GM23338 (cell line): ENCODE measurements at regions not wholly inside any gene's neighbourhood (a gene's known extent, or its start where the extent isn't known, plus 50 kb on each side); places are given as distances from the start of the nearest gene placed in this dataset.

Experiments used
- CREB1 ChIP-seq: fragments of 250-450 bp; sonication (Bioruptor Pico); IDR thresholded peaks from 2 replicates; pipeline ENCODE4 v1.5.0; 2020; ENCODE audit warnings: low read depth, mild to moderate bottlenecking, moderate library complexity
- ETS1 ChIP-seq: IDR thresholded peaks from 2 replicates; pipeline ENCODE4 v1.6.1; 2016; ENCODE audit warnings: antibody characterized with exemption
- EZH2phosphoT487 ChIP-seq: fragments of 200-600 bp; sonication (generic); IDR thresholded peaks from one replicate; pipeline ENCODE4 v1.8.1; 2018; ENCODE audit warnings: antibody characterized with exemption; ENCODE audit not compliant: unreplicated experiment
- JUNB ChIP-seq: IDR thresholded peaks from one replicate; pipeline ENCODE4 v1.6.1; 2016; ENCODE audit warnings: antibody characterized with exemption; ENCODE audit not compliant: unreplicated experiment
- NANOG ChIP-seq: IDR thresholded peaks from 2 replicates; pipeline ENCODE4 v1.6.1; 2016; ENCODE audit warnings: antibody characterized with exemption, borderline replicate concordance
- POLR2AphosphoS5 ChIP-seq: IDR thresholded peaks from 2 replicates; pipeline ENCODE4 v1.6.1; 2016; ENCODE audit warnings: antibody characterized with exemption, low read depth
- REST ChIP-seq: IDR thresholded peaks from one replicate; pipeline ENCODE4 v1.6.1; 2018; ENCODE audit warnings: antibody characterized with exemption; ENCODE audit not compliant: unreplicated experiment
- ZNF114 ChIP-seq: fragments of 250-450 bp; sonication (Bioruptor Pico); IDR thresholded peaks from 2 replicates; pipeline ENCODE4 v1.5.0; 2020; ENCODE audit warnings: mild to moderate bottlenecking, moderate library complexity
- TF ChIP-seq, protein P1 (sequence below): fragments of 250-450 bp; sonication (Bioruptor Pico); IDR thresholded peaks from 2 replicates; pipeline ENCODE4 v1.5.0; 2020; ENCODE audit warnings: mild to moderate bottlenecking, moderate library complexity

DNA sequence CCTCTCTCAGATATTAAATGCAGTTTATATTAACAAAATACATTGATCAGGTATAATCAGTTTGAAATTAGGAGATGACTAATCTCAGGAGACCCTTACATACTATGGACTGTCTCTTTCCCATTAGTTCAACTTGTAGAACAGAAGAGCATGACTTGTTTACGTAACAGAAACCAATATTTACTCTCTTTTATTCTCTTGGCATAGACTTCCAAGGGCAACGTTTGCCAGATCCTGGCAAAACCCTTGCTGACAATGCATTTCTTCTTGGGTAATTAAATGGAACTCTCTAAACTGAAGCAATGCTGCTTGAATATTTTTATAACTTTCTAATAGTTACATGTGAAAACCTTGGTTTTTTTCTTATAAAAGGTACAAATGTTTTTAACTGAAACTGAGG is 68.3 kb upstream of the MYO16 start (continued):
- TF ChIP-seq, protein P1, sequence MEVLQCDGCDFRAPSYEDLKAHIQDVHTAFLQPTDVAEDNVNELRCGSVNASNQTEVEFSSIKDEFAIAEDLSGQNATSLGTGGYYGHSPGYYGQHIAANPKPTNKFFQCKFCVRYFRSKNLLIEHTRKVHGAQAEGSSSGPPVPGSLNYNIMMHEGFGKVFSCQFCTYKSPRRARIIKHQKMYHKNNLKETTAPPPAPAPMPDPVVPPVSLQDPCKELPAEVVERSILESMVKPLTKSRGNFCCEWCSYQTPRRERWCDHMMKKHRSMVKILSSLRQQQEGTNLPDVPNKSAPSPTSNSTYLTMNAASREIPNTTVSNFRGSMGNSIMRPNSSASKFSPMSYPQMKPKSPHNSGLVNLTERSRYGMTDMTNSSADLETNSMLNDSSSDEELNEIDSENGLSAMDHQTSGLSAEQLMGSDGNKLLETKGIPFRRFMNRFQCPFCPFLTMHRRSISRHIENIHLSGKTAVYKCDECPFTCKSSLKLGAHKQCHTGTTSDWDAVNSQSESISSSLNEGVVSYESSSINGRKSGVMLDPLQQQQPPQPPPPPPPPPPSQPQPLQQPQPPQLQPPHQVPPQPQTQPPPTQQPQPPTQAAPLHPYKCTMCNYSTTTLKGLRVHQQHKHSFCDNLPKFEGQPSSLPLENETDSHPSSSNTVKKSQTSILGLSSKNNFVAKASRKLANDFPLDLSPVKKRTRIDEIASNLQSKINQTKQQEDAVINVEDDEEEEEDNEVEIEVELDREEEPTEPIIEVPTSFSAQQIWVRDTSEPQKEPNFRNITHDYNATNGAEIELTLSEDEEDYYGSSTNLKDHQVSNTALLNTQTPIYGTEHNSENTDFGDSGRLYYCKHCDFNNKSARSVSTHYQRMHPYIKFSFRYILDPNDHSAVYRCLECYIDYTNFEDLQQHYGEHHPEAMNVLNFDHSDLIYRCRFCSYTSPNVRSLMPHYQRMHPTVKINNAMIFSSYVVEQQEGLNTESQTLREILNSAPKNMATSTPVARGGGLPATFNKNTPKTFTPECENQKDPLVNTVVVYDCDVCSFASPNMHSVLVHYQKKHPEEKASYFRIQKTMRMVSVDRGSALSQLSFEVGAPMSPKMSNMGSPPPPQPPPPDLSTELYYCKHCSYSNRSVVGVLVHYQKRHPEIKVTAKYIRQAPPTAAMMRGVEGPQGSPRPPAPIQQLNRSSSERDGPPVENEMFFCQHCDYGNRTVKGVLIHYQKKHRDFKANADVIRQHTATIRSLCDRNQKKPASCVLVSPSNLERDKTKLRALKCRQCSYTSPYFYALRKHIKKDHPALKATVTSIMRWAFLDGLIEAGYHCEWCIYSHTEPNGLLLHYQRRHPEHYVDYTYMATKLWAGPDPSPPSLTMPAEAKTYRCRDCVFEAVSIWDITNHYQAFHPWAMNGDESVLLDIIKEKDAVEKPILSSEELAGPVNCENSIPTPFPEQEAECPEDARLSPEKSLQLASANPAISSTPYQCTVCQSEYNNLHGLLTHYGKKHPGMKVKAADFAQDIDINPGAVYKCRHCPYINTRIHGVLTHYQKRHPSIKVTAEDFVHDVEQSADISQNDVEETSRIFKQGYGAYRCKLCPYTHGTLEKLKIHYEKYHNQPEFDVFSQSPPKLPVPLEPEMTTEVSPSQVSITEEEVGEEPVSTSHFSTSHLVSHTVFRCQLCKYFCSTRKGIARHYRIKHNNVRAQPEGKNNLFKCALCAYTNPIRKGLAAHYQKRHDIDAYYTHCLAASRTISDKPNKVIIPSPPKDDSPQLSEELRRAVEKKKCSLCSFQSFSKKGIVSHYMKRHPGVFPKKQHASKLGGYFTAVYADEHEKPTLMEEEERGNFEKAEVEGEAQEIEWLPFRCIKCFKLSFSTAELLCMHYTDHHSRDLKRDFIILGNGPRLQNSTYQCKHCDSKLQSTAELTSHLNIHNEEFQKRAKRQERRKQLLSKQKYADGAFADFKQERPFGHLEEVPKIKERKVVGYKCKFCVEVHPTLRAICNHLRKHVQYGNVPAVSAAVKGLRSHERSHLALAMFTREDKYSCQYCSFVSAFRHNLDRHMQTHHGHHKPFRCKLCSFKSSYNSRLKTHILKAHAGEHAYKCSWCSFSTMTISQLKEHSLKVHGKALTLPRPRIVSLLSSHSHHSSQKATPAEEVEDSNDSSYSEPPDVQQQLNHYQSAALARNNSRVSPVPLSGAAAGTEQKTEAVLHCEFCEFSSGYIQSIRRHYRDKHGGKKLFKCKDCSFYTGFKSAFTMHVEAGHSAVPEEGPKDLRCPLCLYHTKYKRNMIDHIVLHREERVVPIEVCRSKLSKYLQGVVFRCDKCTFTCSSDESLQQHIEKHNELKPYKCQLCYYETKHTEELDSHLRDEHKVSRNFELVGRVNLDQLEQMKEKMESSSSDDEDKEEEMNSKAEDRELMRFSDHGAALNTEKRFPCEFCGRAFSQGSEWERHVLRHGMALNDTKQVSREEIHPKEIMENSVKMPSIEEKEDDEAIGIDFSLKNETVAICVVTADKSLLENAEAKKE (CRISPR knock-in tag), result no peak
- TF ChIP-seq CREB1 (CRISPR knock-in tag) (no peak), REST (no peak), NANOG (no peak), ZNF114 (no peak), EZH2phosphoT487 (no peak), POLR2AphosphoS5 (no peak), JUNB (no peak), ETS1 (no peak)
